Mesodermal cell (in vitro differentiated cells): ENCODE measurements at regions not wholly inside any gene's neighbourhood (a gene's known extent, or its start where the extent isn't known, plus 50 kb on each side); places are given as distances from the start of the nearest gene placed in this dataset.

ENCODE experiments used
- H3K27ac ChIP-seq: 2 replicates; pipeline ENCODE4 v1.7.0; 2013; ENCODE audit warnings: mild to moderate bottlenecking, low read depth, low read length, moderate library complexity; ENCODE audit not compliant: severe bottlenecking
- H3K36me3 ChIP-seq: 2 replicates; pipeline ENCODE4 v1.7.1; 2013; ENCODE audit warnings: mild to moderate bottlenecking, low read length, moderate library complexity; ENCODE audit not compliant: control insufficient read depth, insufficient read depth
- H3K4me1 ChIP-seq: one replicate; pipeline ENCODE4 v1.7.1; 2013; ENCODE audit warnings: mild to moderate bottlenecking, low read length; ENCODE audit not compliant: insufficient read depth, control insufficient read depth, poor library complexity, severe bottlenecking
- H3K4me3 ChIP-seq: 2 replicates; pipeline ENCODE4 v1.7.0; 2013; ENCODE audit warnings: low read length, control low read depth, mild to moderate bottlenecking; ENCODE audit not compliant: insufficient read depth, poor library complexity, severe bottlenecking; ENCODE audit errors: extremely low read depth
- H3K9me3 ChIP-seq: 2 replicates; pipeline ENCODE4 v1.7.1; 2013; ENCODE audit warnings: mild to moderate bottlenecking, low read length, moderate library complexity; ENCODE audit not compliant: control insufficient read depth
- WGBS, 2 experiments: methylation state at CpG; one replicate each; pipeline ENCODE4 v1.1.5; 2013; ENCODE audit warnings: missing lambda C conversion rate in 2 of 2; ENCODE audit not compliant: insufficient coverage in 2 of 2; 5-methylcytosine and 5-hydroxymethylcytosine counted together

GRCh38 chr15:93432474-93432873 lies 343.5 kb upstream of the RGMA start:
- H3K27ac ChIP-seq: no peak overlapping the region
- H3K4me3 ChIP-seq: no peak overlapping the region
- 90 to 91% methylated on average over 15 to 25 of the region's 28 CpGs for WGBS, 2 experiments
- H3K36me3 ChIP-seq: no peaks in the 10 kb centered on the region
- H3K4me1 ChIP-seq: peaks cover 5% of the 10 kb centered on the region
- no peaks in the 10 kb centered on the region for H3K9me3 ChIP-seq

GRCh38 chr15:93428807-93429351 lies 339.9 kb upstream of the RGMA start:
- Histone ChIP-seq H3K4me1 (peaks cover 5% of the 10 kb centered on the region), H3K4me3 (no peak overlapping the region), H3K36me3 (no peaks in the 10 kb centered on the region), H3K27ac (peak overlapping the region; percentile 45), H3K9me3 (no peaks in the 10 kb centered on the region)
- 33 to 57% methylated on average over 1 of the region's 2 CpGs for WGBS, 2 experiments

GRCh38 chr15:93428150-93428549 lies 339.1 kb upstream of the RGMA start:
- Histone ChIP-seq H3K4me3 (no peak overlapping the region), H3K4me1 (peaks cover 5% of the 10 kb centered on the region), H3K9me3 (no peaks in the 10 kb centered on the region), H3K27ac (peak overlapping the region; percentile 45), H3K36me3 (no peaks in the 10 kb centered on the region)
- 61 to 64% methylated on average over 3 of the region's 3 CpGs for WGBS, 2 experiments

- Histone ChIP-seq H3K27ac (no peak overlapping the region), H3K36me3 (no peaks in the 10 kb centered on the region), H3K9me3 (no peaks in the 10 kb centered on the region), H3K4me1 (peaks cover 5% of the 10 kb centered on the region), H3K4me3 (no peak overlapping the region)
- 85 to 90% methylated on average over 6 of the region's 9 CpGs for WGBS, 2 experiments
Observed at GRCh38 chr15:93424131-93424530, 335.1 kb upstream of the RGMA start.

DNA sequence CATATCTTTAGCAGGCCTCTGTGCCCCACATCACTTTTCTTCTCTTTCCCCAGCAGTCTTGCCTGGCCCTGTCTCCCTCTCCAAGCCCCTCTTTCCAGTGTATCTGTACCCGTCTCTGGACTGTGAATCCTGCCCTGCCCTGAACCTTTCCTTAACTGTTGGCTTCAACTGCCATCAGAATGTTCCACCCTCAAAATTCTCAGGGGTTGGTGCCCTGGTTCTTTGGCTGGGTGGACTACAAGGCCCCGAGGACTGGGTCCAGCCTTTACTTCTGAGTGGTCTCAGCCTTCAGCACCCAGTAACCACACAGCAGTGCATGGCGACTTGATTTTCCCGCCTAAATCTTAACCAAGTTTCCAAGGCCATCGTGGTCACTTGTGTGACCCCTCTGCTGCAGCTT lies 333.5 kb upstream of the RGMA start:
- 85 to 88% methylated on average over 4 of the region's 5 CpGs for WGBS, 2 experiments
- no peak overlapping the region for H3K27ac ChIP-seq
- no peaks in the 10 kb centered on the region for H3K36me3 ChIP-seq
- no peak overlapping the region for H3K4me3 ChIP-seq
- H3K4me1 ChIP-seq: no peaks in the 10 kb centered on the region
- H3K9me3 ChIP-seq: no peaks in the 10 kb centered on the region

DNA sequence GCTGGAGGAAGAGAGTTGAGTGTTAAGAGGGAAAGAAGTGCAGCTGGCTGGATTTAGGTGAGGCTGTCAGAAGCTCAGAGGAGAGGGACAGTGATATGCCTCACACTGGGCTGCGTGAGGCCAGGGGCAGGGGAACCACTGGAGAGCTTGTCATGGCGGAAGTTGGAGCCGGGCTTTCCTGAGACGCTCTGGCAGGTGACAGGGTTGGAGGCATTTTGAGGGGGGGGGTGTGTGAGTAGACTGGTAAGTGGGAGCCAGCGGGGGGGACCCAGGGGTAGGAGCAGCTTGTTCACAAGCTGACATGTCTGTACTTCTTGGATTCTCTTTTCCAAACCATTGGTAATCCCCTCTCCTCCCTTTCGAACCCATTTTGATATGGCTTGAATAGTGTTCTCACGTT lies 331.5 kb upstream of the RGMA start:
- WGBS, 2 experiments: 81 to 98% methylated on average over 4 to 6 of the region's 7 CpGs
- no peaks in the 10 kb centered on the region for H3K9me3 ChIP-seq
- H3K27ac ChIP-seq: no peak overlapping the region
- no peak overlapping the region for H3K4me3 ChIP-seq
- H3K4me1 ChIP-seq: no peaks in the 10 kb centered on the region
- no peaks in the 10 kb centered on the region for H3K36me3 ChIP-seq

DNA sequence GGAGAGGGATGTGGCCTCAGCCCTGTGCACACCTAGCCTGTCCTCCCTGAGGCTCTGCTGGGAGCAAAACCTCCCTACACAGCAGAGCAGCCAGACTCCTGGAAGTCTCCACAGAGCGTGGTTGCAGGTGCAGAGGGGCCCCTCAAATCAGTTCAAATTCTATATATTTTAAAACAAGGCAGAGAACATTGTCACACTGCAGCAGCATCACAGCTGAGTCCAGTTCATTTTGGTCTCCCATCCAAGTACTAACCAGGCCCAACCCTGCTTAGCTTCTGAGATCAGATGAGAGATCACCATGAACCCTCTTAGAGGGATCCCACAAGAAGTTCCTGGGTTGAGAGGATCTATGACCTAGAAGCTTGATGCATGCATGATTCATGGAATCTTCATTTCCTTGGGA lies 331.0 kb upstream of the RGMA start:
- WGBS, 2 experiments: 67% methylated on average over 1 of the region's 1 CpG; no CpG with 5 or more reads in 1 of the 2 experiments
- no peaks in the 10 kb centered on the region for H3K36me3 ChIP-seq
- H3K4me3 ChIP-seq: no peak overlapping the region
- H3K9me3 ChIP-seq: no peaks in the 10 kb centered on the region
- no peak overlapping the region for H3K27ac ChIP-seq
- no peaks in the 10 kb centered on the region for H3K4me1 ChIP-seq

DNA sequence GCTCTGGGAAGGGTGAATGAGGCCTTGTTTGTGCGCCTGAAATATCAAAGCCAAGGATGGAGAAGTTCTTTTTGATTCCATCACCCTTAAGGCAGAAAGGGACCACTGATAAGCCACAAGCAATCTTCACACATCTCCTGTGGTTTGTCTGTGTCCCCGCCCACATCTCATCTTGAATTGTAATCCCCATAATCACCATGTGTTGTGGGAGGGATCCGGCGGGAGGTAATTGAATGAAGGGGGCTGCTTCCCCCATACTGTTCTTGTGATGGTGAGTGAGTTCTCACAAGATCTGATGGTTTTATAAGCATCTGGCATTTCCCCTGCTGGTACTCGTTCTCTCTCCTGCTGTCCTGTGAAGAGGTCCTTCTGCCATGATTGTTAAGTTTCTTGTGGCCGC lies 329.6 kb upstream of the RGMA start:
- WGBS, 2 experiments: 86 to 90% methylated on average over 1 to 2 of the region's 6 CpGs
- no peaks in the 10 kb centered on the region for H3K4me1 ChIP-seq
- no peaks in the 10 kb centered on the region for H3K36me3 ChIP-seq
- no peaks in the 10 kb centered on the region for H3K9me3 ChIP-seq
- no peak overlapping the region for H3K4me3 ChIP-seq
- H3K27ac ChIP-seq: no peak overlapping the region

DNA sequence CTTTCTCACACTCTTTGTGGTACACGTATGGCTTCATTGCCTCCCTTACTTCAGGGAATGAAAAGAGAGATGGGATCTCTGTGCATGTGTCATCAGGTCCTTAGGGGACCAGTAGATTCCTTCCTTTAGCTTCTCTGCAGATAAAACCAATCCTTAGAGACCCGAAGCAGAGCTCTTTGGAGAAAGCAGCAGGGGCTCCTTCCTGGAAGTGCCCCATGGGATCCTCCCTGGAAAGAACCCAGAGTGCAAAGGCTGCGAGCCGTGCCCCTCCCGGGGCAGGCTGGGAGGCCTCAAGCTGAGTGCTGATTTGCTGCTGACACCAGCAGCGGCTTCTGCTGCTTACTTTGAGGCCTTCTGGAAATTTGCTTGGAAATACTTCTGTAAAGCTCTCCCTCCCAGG lies 328.6 kb upstream of the RGMA start:
- Histone ChIP-seq H3K27ac (no peak overlapping the region), H3K4me1 (no peaks in the 10 kb centered on the region), H3K36me3 (no peaks in the 10 kb centered on the region), H3K9me3 (no peaks in the 10 kb centered on the region), H3K4me3 (no peak overlapping the region)
- WGBS, 2 experiments: 62 to 67% methylated on average over 3 to 4 of the region's 6 CpGs

DNA sequence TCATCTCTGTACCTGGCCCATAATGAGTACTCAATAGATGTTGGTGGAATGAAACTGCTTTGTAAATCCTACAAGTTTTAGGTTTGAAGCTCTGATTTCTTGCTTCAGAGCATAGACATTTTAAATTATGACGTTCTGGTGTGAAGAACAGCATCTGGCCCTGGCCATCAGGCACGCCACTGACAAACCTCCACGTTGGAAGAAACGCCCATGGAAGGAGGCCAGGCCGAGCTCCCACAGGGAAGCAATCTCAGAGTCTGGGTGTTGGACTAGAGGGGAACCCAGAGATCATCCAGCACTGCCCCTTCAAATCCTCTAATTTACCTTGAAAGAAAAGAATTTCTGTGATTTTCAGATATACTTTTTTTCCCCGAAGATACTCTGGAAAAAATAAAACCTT lies 328.1 kb upstream of the RGMA start:
- no peaks in the 10 kb centered on the region for H3K4me1 ChIP-seq
- H3K27ac ChIP-seq: no peak overlapping the region
- no peak overlapping the region for H3K4me3 ChIP-seq
- WGBS, 2 experiments: 80 to 83% methylated on average over 5 of the region's 6 CpGs
- H3K36me3 ChIP-seq: no peaks in the 10 kb centered on the region
- no peaks in the 10 kb centered on the region for H3K9me3 ChIP-seq

DNA sequence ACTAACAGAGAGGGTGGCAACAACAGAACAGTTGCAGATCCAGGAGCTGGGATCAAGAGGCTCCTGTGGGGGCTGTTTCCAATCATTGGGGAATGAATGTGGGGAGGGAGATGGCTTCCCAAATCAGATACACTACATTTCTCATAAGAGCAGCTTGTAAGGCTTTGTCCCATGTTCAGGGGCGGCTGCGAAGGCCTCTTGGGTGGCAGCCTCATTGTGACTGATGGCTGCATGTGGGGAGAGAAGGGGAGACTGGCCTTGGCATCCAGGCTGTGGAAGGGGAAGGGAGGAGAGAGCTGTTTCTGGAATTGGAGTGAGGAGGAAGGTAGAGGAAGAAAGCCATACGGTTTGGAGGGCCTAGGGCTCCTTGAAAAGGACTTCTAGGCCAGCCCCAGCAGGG lies 326.6 kb upstream of the RGMA start:
- WGBS, 2 experiments: 83 to 100% methylated on average over 1 to 2 of the region's 3 CpGs
- Histone ChIP-seq H3K9me3 (no peaks in the 10 kb centered on the region), H3K27ac (no peak overlapping the region), H3K4me1 (no peaks in the 10 kb centered on the region), H3K36me3 (no peaks in the 10 kb centered on the region), H3K4me3 (no peak overlapping the region)
